ENCODE measurements at regions not wholly inside any gene's neighbourhood (a gene's known extent, or its start where the extent isn't known, plus 50 kb on each side); places are given as distances from the start of the nearest gene placed in this dataset.

DNA sequence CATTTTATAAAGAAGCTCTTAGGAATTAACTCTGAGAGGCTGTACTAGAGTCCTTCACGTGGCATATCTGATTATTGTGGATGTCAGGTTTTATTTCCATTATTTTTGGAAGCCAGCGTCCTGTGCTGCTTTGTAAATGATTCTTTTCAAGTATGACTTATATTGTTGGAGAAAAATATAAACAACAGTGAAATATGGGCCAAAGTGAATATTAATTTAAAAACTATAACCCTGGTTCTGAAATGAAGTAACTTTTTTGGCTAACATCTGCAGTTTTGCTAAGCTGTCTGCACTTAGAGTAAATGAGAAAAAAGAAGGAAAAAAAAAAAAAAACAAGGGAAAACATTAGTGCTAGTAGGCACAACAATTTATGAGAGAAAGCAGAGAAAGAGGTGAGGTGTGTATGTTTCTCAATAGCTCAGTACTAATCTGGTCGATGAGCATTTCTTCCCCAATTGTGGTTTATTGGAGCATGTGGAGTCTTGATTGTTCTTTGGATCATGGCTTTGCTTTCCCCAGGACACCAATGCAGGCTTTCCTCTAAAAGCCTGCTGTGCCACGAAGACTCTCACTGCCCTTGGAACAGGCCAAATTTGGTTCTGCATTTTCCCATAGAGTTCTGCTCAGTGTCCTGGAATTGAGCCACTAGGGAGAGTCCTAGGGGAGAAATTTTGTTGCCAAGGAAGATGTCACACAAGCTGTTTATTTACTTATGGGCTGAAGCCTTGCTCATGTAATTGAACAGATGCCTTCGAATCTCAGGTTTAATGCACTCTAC is 273.3 kb downstream of the DKK2 start:
- Histone ChIP-seq H3K36me3 (ENCODE audit: control insufficient read depth, insufficient read depth, low read length) (no peaks in the 10 kb centered on the region), H3K27me3 (ENCODE audit: control insufficient read depth, insufficient read depth, low read length) (no peaks in the 10 kb centered on the region), H3K9ac (ENCODE audit: low read length) (no peak overlapping the region), H3K4me3 (ENCODE audit: low read length) (no peak overlapping the region), H3K4me1 (ENCODE audit: control insufficient read depth, insufficient read depth, low read length) (peaks cover 10% of the 10 kb centered on the region), H3K27ac (ENCODE audit: low read depth, low read length) (peak overlapping the region; percentile 74)

- no peak overlapping the region for H3K9ac ChIP-seq (ENCODE audit: low read length)
- H3K4me1 ChIP-seq (ENCODE audit: control insufficient read depth, insufficient read depth, low read length): no peaks in the 10 kb centered on the region
- H3K36me3 ChIP-seq (ENCODE audit: control insufficient read depth, insufficient read depth, low read length): no peaks in the 10 kb centered on the region
- no peaks in the 10 kb centered on the region for H3K27me3 ChIP-seq (ENCODE audit: control insufficient read depth, insufficient read depth, low read length)
- H3K4me3 ChIP-seq (ENCODE audit: low read length): no peak overlapping the region
- no peak overlapping the region for H3K27ac ChIP-seq (ENCODE audit: low read depth, low read length)
These were observed 282.7 kb downstream of the DKK2 start for GRCh38 chr4:106753426-106753825.

GRCh38 chr4:106746451-106746850 is 289.7 kb downstream of the DKK2 start:
- no peaks in the 10 kb centered on the region for H3K27me3 ChIP-seq (ENCODE audit: control insufficient read depth, insufficient read depth, low read length)
- no peaks in the 10 kb centered on the region for H3K36me3 ChIP-seq (ENCODE audit: control insufficient read depth, insufficient read depth, low read length)
- H3K9ac ChIP-seq (ENCODE audit: low read length): no peak overlapping the region
- H3K4me3 ChIP-seq (ENCODE audit: low read length): no peak overlapping the region
- H3K27ac ChIP-seq (ENCODE audit: low read depth, low read length): no peak overlapping the region
- H3K4me1 ChIP-seq (ENCODE audit: control insufficient read depth, insufficient read depth, low read length): no peaks in the 10 kb centered on the region

DNA sequence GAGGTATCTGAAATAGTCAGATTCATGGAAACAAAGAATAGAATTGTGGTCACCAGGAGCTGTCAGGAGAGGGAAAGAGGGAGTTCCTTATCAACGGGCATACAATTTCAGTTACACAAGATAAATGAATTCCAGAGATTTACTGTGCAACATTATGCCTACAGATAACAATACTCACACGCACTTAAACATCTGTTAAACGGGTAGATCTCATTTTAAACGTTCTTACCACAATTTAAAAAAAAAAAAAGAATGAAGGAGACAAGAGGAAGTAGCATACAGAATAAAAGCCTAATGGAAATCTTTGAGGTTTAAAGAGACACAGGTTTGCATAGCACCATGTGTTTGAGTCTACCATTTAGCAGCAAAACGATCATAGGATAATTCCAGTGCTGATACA is 298.0 kb downstream of the DKK2 start:
- H3K27ac ChIP-seq (ENCODE audit: low read depth, low read length): no peak overlapping the region
- no peaks in the 10 kb centered on the region for H3K27me3 ChIP-seq (ENCODE audit: control insufficient read depth, insufficient read depth, low read length)
- no peaks in the 10 kb centered on the region for H3K4me1 ChIP-seq (ENCODE audit: control insufficient read depth, insufficient read depth, low read length)
- no peak overlapping the region for H3K4me3 ChIP-seq (ENCODE audit: low read length)
- H3K9ac ChIP-seq (ENCODE audit: low read length): no peak overlapping the region
- no peaks in the 10 kb centered on the region for H3K36me3 ChIP-seq (ENCODE audit: control insufficient read depth, insufficient read depth, low read length)

- Histone ChIP-seq H3K27me3 (ENCODE audit: control insufficient read depth, insufficient read depth, low read length) (no peaks in the 10 kb centered on the region), H3K9ac (ENCODE audit: low read length) (no peak overlapping the region), H3K36me3 (ENCODE audit: control insufficient read depth, insufficient read depth, low read length) (no peaks in the 10 kb centered on the region), H3K27ac (ENCODE audit: low read depth, low read length) (no peak overlapping the region), H3K4me1 (ENCODE audit: control insufficient read depth, insufficient read depth, low read length) (no peaks in the 10 kb centered on the region), H3K4me3 (ENCODE audit: low read length) (no peak overlapping the region)
These were observed 317.6 kb downstream of the DKK2 start for GRCh38 chr4:106718548-106718947.

DNA sequence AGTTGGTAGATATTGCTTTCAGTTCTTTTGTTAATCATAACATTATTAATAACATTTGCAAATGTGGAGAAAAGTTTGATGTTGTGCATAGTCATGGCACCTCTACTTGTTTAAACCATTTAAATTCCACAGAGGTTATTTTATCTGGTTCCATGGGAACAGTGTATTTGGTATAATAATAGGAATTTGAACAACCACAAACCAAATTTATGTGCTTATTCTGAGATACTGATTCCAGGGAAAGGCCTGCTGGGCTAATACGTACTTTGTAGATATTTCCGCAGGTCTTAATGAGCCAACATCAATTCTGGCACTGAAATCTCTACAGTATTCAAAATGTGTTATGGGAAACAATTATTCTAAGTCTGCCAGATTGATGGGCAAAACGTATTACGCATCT is 319.0 kb downstream of the DKK2 start:
- Histone ChIP-seq H3K4me1 (ENCODE audit: control insufficient read depth, insufficient read depth, low read length) (no peaks in the 10 kb centered on the region), H3K27ac (ENCODE audit: low read depth, low read length) (no peak overlapping the region), H3K36me3 (ENCODE audit: control insufficient read depth, insufficient read depth, low read length) (no peaks in the 10 kb centered on the region)

DNA sequence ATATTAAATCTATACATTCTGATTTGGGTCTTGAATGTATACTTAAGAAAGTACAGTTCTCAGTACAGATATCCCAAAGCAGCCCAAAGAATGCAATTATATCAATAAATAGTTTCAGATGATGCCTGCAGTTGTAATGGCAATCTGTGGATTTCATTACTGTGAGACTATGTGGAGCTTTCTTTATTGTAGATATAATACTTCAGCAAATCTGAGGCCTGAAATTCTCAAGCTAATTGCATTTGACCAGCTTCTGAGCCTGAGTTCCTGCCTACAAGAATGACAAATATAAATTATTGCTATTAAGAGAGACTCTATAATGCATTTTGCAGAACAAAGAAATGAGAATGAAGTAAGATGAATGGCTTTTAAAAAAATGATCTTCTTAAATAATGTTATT is 320.3 kb downstream of the DKK2 start:
- H3K27ac ChIP-seq (ENCODE audit: low read depth, low read length): no peak overlapping the region
- H3K4me3 ChIP-seq (ENCODE audit: low read length): no peak overlapping the region
- H3K4me1 ChIP-seq (ENCODE audit: control insufficient read depth, insufficient read depth, low read length): no peaks in the 10 kb centered on the region
- no peak overlapping the region for H3K9ac ChIP-seq (ENCODE audit: low read length)
- H3K36me3 ChIP-seq (ENCODE audit: control insufficient read depth, insufficient read depth, low read length): no peaks in the 10 kb centered on the region
- no peaks in the 10 kb centered on the region for H3K27me3 ChIP-seq (ENCODE audit: control insufficient read depth, insufficient read depth, low read length)

More for the DNA sequence above, 319.0 kb downstream of the DKK2 start:
- Histone ChIP-seq H3K9ac (ENCODE audit: low read length) (no peak overlapping the region), H3K4me3 (ENCODE audit: low read length) (no peak overlapping the region), H3K27me3 (ENCODE audit: control insufficient read depth, insufficient read depth, low read length) (no peaks in the 10 kb centered on the region)

GRCh38 chr4:106708464-106708816 is 327.7 kb downstream of the DKK2 start:
- no peak overlapping the region for H3K9ac ChIP-seq (ENCODE audit: low read length)
- no peak overlapping the region for H3K27ac ChIP-seq (ENCODE audit: low read depth, low read length)
- no peaks in the 10 kb centered on the region for H3K36me3 ChIP-seq (ENCODE audit: control insufficient read depth, insufficient read depth, low read length)
- no peak overlapping the region for H3K4me3 ChIP-seq (ENCODE audit: low read length)
- H3K4me1 ChIP-seq (ENCODE audit: control insufficient read depth, insufficient read depth, low read length): no peaks in the 10 kb centered on the region
- no peaks in the 10 kb centered on the region for H3K27me3 ChIP-seq (ENCODE audit: control insufficient read depth, insufficient read depth, low read length)

GRCh38 chr4:106707776-106708463 is 328.2 kb downstream of the DKK2 start:
- no peak overlapping the region for H3K9ac ChIP-seq (ENCODE audit: low read length)
- no peaks in the 10 kb centered on the region for H3K27me3 ChIP-seq (ENCODE audit: control insufficient read depth, insufficient read depth, low read length)
- no peak overlapping the region for H3K27ac ChIP-seq (ENCODE audit: low read depth, low read length)
- no peaks in the 10 kb centered on the region for H3K4me1 ChIP-seq (ENCODE audit: control insufficient read depth, insufficient read depth, low read length)
- H3K4me3 ChIP-seq (ENCODE audit: low read length): no peak overlapping the region
- no peaks in the 10 kb centered on the region for H3K36me3 ChIP-seq (ENCODE audit: control insufficient read depth, insufficient read depth, low read length)

DNA sequence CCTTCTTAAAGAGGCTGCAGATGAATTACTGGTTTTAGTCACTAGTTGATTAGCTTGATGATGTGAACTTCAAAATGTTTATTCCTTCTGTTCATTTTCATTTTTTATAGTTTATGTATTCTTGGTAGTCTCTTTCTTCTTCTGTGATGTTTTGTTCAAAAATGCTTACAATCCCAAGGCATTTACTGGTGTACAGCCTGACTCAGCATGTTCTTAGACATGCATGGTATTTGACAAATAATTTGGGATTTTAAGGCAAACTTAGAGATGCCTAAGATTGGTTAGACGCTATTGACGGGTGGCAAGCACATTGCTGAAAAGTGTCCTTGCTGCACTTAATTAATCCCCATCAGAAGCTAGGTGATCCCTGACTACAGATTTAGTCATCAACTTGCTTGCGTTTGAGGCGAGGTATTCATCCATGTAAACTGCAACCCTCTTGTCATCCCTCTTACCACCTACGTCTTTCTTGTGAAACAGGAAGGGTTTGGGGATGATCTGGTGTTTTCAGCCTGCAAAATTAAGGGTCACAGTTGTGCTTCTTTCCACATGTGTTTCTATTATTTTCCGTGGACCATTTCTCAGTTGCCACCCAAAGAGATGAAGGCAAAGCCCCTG is 331.8 kb downstream of the DKK2 start:
- Histone ChIP-seq H3K4me3 (ENCODE audit: low read length) (no peak overlapping the region), H3K27ac (ENCODE audit: low read depth, low read length) (no peak overlapping the region), H3K9ac (ENCODE audit: low read length) (no peak overlapping the region), H3K4me1 (ENCODE audit: control insufficient read depth, insufficient read depth, low read length) (no peaks in the 10 kb centered on the region), H3K27me3 (ENCODE audit: control insufficient read depth, insufficient read depth, low read length) (no peaks in the 10 kb centered on the region), H3K36me3 (ENCODE audit: control insufficient read depth, insufficient read depth, low read length) (no peaks in the 10 kb centered on the region)

GRCh38 chr4:106700321-106700720 is 331.7 kb upstream of the GIMD1 start:
- Histone ChIP-seq H3K27me3 (ENCODE audit: control insufficient read depth, insufficient read depth, low read length) (no peaks in the 10 kb centered on the region), H3K4me1 (ENCODE audit: control insufficient read depth, insufficient read depth, low read length) (no peaks in the 10 kb centered on the region), H3K4me3 (ENCODE audit: low read length) (no peak overlapping the region), H3K36me3 (ENCODE audit: control insufficient read depth, insufficient read depth, low read length) (no peaks in the 10 kb centered on the region), H3K27ac (ENCODE audit: low read depth, low read length) (no peak overlapping the region), H3K9ac (ENCODE audit: low read length) (no peak overlapping the region)

GRCh38 chr4:106698621-106699195 is 330.1 kb upstream of the GIMD1 start:
- no peak overlapping the region for H3K4me3 ChIP-seq (ENCODE audit: low read length)
- no peaks in the 10 kb centered on the region for H3K27me3 ChIP-seq (ENCODE audit: control insufficient read depth, insufficient read depth, low read length)
- no peaks in the 10 kb centered on the region for H3K36me3 ChIP-seq (ENCODE audit: control insufficient read depth, insufficient read depth, low read length)
- no peak overlapping the region for H3K27ac ChIP-seq (ENCODE audit: low read depth, low read length)
- no peak overlapping the region for H3K9ac ChIP-seq (ENCODE audit: low read length)
- no peaks in the 10 kb centered on the region for H3K4me1 ChIP-seq (ENCODE audit: control insufficient read depth, insufficient read depth, low read length)

Measured in rectal smooth muscle tissue (tissue), 1 donor.